Epithelial cell of proximal tubule (primary cell): ENCODE measurements at regions not wholly inside any gene's neighbourhood (a gene's known extent, or its start where the extent isn't known, plus 50 kb on each side); places are given as distances from the start of the nearest gene placed in this dataset.

Experiments used
- DNase-seq: peaks from one replicate; pipeline ENCODE4 v3.0.0-alpha.2; 2011; ENCODE audit warnings: low read depth
- H3K4me3 ChIP-seq: 2 replicates; pipeline ENCODE4 v1.5.1; 2011; ENCODE audit warnings: low read depth, mild to moderate bottlenecking, low read length
- CTCF ChIP-seq: conservative IDR thresholded peaks from 2 replicates; pipeline ENCODE4 v1.5.1; 2012; ENCODE audit warnings: low read depth, mild to moderate bottlenecking, low read length

- no peak for DNase-seq
- no peak overlapping the region for H3K4me3 ChIP-seq
- TF ChIP-seq CTCF: no peak
Measured at GRCh38 chr6:108746366-108746765, 101.9 kb upstream of the ARMC2 start.

- H3K4me3 ChIP-seq: no peak overlapping the region
- no peak for DNase-seq
- no peak for TF ChIP-seq CTCF
Measured at GRCh38 chr6:108746836-108747575, 101.2 kb upstream of the ARMC2 start.

GRCh38 chr6:108748055-108748454, 100.2 kb upstream of the ARMC2 start:
- no peak overlapping the region for H3K4me3 ChIP-seq
- no peak for TF ChIP-seq CTCF
- DNase-seq: no peak

- no peak overlapping the region for H3K4me3 ChIP-seq
- TF ChIP-seq CTCF: no peak
Measured at GRCh38 chr6:108748959-108749358, 99.3 kb upstream of the ARMC2 start.

GRCh38 chr6:108750801-108751200, 97.4 kb upstream of the ARMC2 start:
- no peak overlapping the region for H3K4me3 ChIP-seq
- DNase-seq: no peak
- TF ChIP-seq CTCF: no peak

More at GRCh38 chr6:108748959-108749358, 99.3 kb upstream of the ARMC2 start:
- DNase-seq: no peak

- no peak overlapping the region for H3K4me3 ChIP-seq
- no peak for DNase-seq
- TF ChIP-seq CTCF: no peak
Measured at GRCh38 chr6:108751282-108751681, 96.9 kb upstream of the ARMC2 start.
